PC-3 (cell line): ENCODE measurements at regions not wholly inside any gene's neighbourhood (a gene's known extent, or its start where the extent isn't known, plus 50 kb on each side); places are given as distances from the start of the nearest gene placed in this dataset.

ENCODE experiments used
- ATAC-seq: fragments of 200-7000 bp; cut with Tn5 transposase; 2 replicates; pipeline ENCODE4 v1.9.1; 2020; ENCODE audit warnings: mild to moderate bottlenecking, moderate library complexity
- BruUV-seq: library from RNA; stranded (reverse); fragments of 400-500 nt; replicated peaks from 2 replicates; lab custom pipeline; 2021; lab: Mats Ljungman, UMichigan
- CTCF ChIA-PET: fragments of 300-600 bp; sonication (Branson Sonifier 250); formaldehyde crosslinking; loops from one replicate; lab custom pipeline; 2022; ENCODE audit warnings: antibody characterized with exemption; lab: Charles Lee
- POLR2A ChIA-PET: fragments of 300-600 bp; sonication (Branson Sonifier 250); formaldehyde crosslinking; loops from one replicate; lab custom pipeline; 2022; ENCODE audit warnings: antibody characterized with exemption; ENCODE audit not compliant: unreplicated experiment; lab: Charles Lee
- DNase-seq: peaks from one replicate; pipeline ENCODE4 v3.0.0-alpha.2; 2015
- H2AFZ ChIP-seq: fragments of 300-600 bp; sonication (generic); 2 replicates; pipeline ENCODE4 v1.6.0; 2016; ENCODE audit warnings: antibody characterized with exemption, low read length
- H3F3A ChIP-seq: fragments of 300-600 bp; sonication (generic); one replicate; pipeline ENCODE4 v1.6.0; 2017; ENCODE audit warnings: antibody characterized with exemption, low read length, control low read depth, mild to moderate bottlenecking; ENCODE audit not compliant: unreplicated experiment
- H3K27ac ChIP-seq: fragments of 300-600 bp; sonication (generic); 2 replicates; pipeline ENCODE4 v1.5.1; 2016; ENCODE audit warnings: mild to moderate bottlenecking, low read length
- H3K27me3 ChIP-seq: fragments of 300-600 bp; sonication (generic); 2 replicates; pipeline ENCODE4 v1.6.1; 2016; ENCODE audit warnings: low read length, mixed read lengths
- H3K36me3 ChIP-seq: fragments of 300-600 bp; sonication (generic); 2 replicates; pipeline ENCODE4 v1.6.1; 2016; ENCODE audit warnings: low read depth, mixed run types, low read length, mixed read lengths
- H3K4me1 ChIP-seq: fragments of 300-600 bp; sonication (generic); 2 replicates; pipeline ENCODE4 v1.5.1; 2016; ENCODE audit warnings: low read length; ENCODE audit not compliant: insufficient read depth
- H3K4me2 ChIP-seq: fragments of 300-600 bp; sonication (generic); 2 replicates; pipeline ENCODE4 v1.6.0; 2016; ENCODE audit warnings: low read length
- H3K4me3 ChIP-seq: fragments of 300-600 bp; sonication (generic); 2 replicates; pipeline ENCODE4 v1.5.1; 2016; ENCODE audit warnings: mild to moderate bottlenecking, low read length, mixed read lengths
- H3K79me2 ChIP-seq: fragments of 300-600 bp; sonication (generic); 2 replicates; pipeline ENCODE4 v1.6.1; 2017; ENCODE audit warnings: low read length, mixed read lengths
- H3K9ac ChIP-seq: fragments of 300-600 bp; sonication (generic); 2 replicates; pipeline ENCODE4 v1.6.0; 2016; ENCODE audit warnings: mild to moderate bottlenecking, low read length
- H3K9me2 ChIP-seq: fragments of 300-600 bp; sonication (generic); replicated peaks from 2 replicates; pipeline ENCODE4 v1.6.1; 2016; ENCODE audit warnings: mixed run types, low read length, mixed read lengths
- H3K9me3 ChIP-seq: fragments of 300-600 bp; sonication (generic); 2 replicates; pipeline ENCODE4 v1.6.1; 2016; ENCODE audit warnings: low read length, mixed read lengths
- H4K20me1 ChIP-seq: fragments of 300-600 bp; sonication (generic); 2 replicates; pipeline ENCODE4 v1.6.1; 2016; ENCODE audit warnings: low read length, mixed read lengths
- CTCF ChIP-seq: fragments of 300-600 bp; sonication (generic); conservative IDR thresholded peaks from 2 replicates; pipeline ENCODE4 v1.5.1; 2017; ENCODE audit warnings: antibody characterized with exemption, low read depth, mild to moderate bottlenecking, low read length
- EZH2 ChIP-seq: fragments of 300-600 bp; sonication (generic); IDR thresholded peaks from one replicate; pipeline ENCODE4 v1.6.1; 2017; ENCODE audit warnings: antibody characterized with exemption, mild to moderate bottlenecking, low read length; ENCODE audit not compliant: unreplicated experiment
- EZH2phosphoT487 ChIP-seq: fragments of 300-600 bp; sonication (generic); IDR thresholded peaks from 2 replicates; pipeline ENCODE4 v1.6.1; 2018; ENCODE audit warnings: mild to moderate bottlenecking, antibody characterized with exemption, low read length, borderline replicate concordance
- intact Hi-C: fragments of 100-400 bp; cut with micrococcal nuclease; formaldehyde crosslinking; loops from 2 replicates; pipeline ENCODE4 v1.9.0; 2023

GRCh38 chr3:153848702-153849101 lies 272.5 kb upstream of the ARHGEF26 start:
- Histone ChIP-seq H3K4me1 (no peaks in the 10 kb centered on the region), H3K27me3 (no peaks in the 10 kb centered on the region), H3K36me3 (no peaks in the 10 kb centered on the region), H3K4me3 (no peak overlapping the region), H2AFZ (no peak overlapping the region), H3K9ac (no peak overlapping the region), H3K79me2 (no peaks in the 10 kb centered on the region), H3K9me2 (no peaks in the 10 kb centered on the region), H3K9me3 (no peaks in the 10 kb centered on the region), H3K4me2 (no peak overlapping the region), H4K20me1 (no peaks in the 10 kb centered on the region), H3K27ac (no peak overlapping the region), H3F3A (no peaks in the 10 kb centered on the region)
- intact Hi-C loops = no loop called here
- no TSS peak for BruUV-seq
- POLR2A ChIA-PET = no interaction called here
- TF ChIP-seq EZH2phosphoT487 (no peak), EZH2 (no peak), CTCF (no peak)
- DNase-seq (no peak), ATAC-seq (no peak)
- CTCF ChIA-PET = interaction anchor here (0.9 kb wide), 1 partner anchor 14 kb away, joined by 4 read pairs; no protein-coding TSS in a partner anchor

- Histone ChIP-seq H3K4me1 (no peaks in the 10 kb centered on the region), H4K20me1 (no peaks in the 10 kb centered on the region), H2AFZ (no peak overlapping the region), H3F3A (no peaks in the 10 kb centered on the region), H3K27ac (no peak overlapping the region), H3K27me3 (no peaks in the 10 kb centered on the region), H3K9me2 (no peaks in the 10 kb centered on the region), H3K79me2 (no peaks in the 10 kb centered on the region), H3K4me2 (no peak overlapping the region), H3K9me3 (no peaks in the 10 kb centered on the region), H3K9ac (no peak overlapping the region), H3K36me3 (no peaks in the 10 kb centered on the region), H3K4me3 (no peak overlapping the region)
- TF ChIP-seq EZH2phosphoT487 (no peak), EZH2 (no peak), CTCF (no peak)
- CTCF ChIA-PET = no interaction called here
- DNase-seq (no peak), ATAC-seq (no peak)
- intact Hi-C loops = no loop called here
- BruUV-seq = no TSS peak
- POLR2A ChIA-PET = no interaction called here
Observed at GRCh38 chr3:153852355-153852754, 268.8 kb upstream of the ARHGEF26 start.

DNA sequence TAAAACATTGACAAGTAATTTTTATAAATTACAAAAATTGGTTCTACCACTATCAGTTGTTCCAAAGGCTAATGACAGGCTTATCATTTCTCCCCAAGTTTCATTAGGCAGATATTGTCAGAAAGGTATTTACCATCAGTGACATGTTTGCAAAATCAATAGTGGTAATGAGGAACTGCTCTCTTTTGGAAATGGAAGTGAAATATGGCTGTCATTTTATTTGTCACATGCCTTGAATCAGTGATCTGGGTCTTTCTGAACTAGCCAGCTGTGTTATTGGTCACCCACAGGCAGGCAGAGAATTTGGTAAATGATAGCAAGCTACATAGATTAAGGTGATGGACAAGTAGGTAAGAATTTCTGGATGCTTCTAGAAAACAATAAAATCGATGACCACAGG lies 268.0 kb upstream of the ARHGEF26 start:
- H3K79me2 ChIP-seq = no peaks in the 10 kb centered on the region
- H3K4me2 ChIP-seq = no peak overlapping the region
- no peaks in the 10 kb centered on the region for H3K36me3 ChIP-seq
- TF ChIP-seq EZH2 = no peak
- no peak for TF ChIP-seq EZH2phosphoT487
- TF ChIP-seq CTCF = no peak
- ChIA-PET POLR2A (no interaction called here), CTCF (no interaction called here)
- H3F3A ChIP-seq = no peaks in the 10 kb centered on the region
- ATAC-seq (no peak), DNase-seq (no peak)
- H3K27me3 ChIP-seq = no peaks in the 10 kb centered on the region
- intact Hi-C loops = no loop called here
- no peak overlapping the region for H3K9ac ChIP-seq
- no peak overlapping the region for H3K27ac ChIP-seq
- no TSS peak for BruUV-seq
- H3K4me1 ChIP-seq = no peaks in the 10 kb centered on the region
- no peaks in the 10 kb centered on the region for H3K9me2 ChIP-seq
- no peak overlapping the region for H3K4me3 ChIP-seq
- no peak overlapping the region for H2AFZ ChIP-seq
- no peaks in the 10 kb centered on the region for H4K20me1 ChIP-seq
- no peaks in the 10 kb centered on the region for H3K9me3 ChIP-seq
